ENCODE measurements at regions not wholly inside any gene's neighbourhood (a gene's known extent, or its start where the extent isn't known, plus 50 kb on each side); places are given as distances from the start of the nearest gene placed in this dataset.

GRCh38 chr1:201645956-201646355 lies 107.0 kb downstream of the NAV1 start:
- Mint-ChIP-seq H3K27ac (no peak overlapping the region), H3K9me3 (no peaks in the 10 kb centered on the region), H3K4me1 (peaks cover 15% of the 10 kb centered on the region), H3K36me3 (ENCODE audit: low read depth) (peaks cover 9% of the 10 kb centered on the region), H3K4me3 (no peak overlapping the region), H3K27me3 (ENCODE audit: insufficient read depth) (peaks cover 84% of the 10 kb centered on the region)
- Histone ChIP-seq H3K9me3 (ENCODE audit: control insufficient read depth, low read length) (no peaks in the 10 kb centered on the region), H3K4me1 (ENCODE audit: control insufficient read depth, insufficient read depth, low read length) (no peaks in the 10 kb centered on the region), H3K27ac (ENCODE audit: low read depth, low read length) (no peak overlapping the region), H3K27me3 (ENCODE audit: control insufficient read depth, insufficient read depth, low read length, poor library complexity, severe bottlenecking) (peaks cover 47% of the 10 kb centered on the region), H3K9ac (ENCODE audit: extremely low read depth, low read length, poor library complexity, severe bottlenecking) (no peak overlapping the region), H3K36me3 (ENCODE audit: control insufficient read depth, insufficient read depth, low read length) (no peaks in the 10 kb centered on the region), H3K4me3 (ENCODE audit: low read length) (no peak overlapping the region)
- 93 to 100% methylated on average over 2 to 3 of the region's 3 CpGs for WGBS, 2 experiments (ENCODE audit: insufficient coverage in 1 of 2, insufficient read length in 1 of 2)
- TF ChIP-seq, protein P1, sequence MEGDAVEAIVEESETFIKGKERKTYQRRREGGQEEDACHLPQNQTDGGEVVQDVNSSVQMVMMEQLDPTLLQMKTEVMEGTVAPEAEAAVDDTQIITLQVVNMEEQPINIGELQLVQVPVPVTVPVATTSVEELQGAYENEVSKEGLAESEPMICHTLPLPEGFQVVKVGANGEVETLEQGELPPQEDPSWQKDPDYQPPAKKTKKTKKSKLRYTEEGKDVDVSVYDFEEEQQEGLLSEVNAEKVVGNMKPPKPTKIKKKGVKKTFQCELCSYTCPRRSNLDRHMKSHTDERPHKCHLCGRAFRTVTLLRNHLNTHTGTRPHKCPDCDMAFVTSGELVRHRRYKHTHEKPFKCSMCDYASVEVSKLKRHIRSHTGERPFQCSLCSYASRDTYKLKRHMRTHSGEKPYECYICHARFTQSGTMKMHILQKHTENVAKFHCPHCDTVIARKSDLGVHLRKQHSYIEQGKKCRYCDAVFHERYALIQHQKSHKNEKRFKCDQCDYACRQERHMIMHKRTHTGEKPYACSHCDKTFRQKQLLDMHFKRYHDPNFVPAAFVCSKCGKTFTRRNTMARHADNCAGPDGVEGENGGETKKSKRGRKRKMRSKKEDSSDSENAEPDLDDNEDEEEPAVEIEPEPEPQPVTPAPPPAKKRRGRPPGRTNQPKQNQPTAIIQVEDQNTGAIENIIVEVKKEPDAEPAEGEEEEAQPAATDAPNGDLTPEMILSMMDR (conservative IDR thresholded peaks at IDR 0.05): no peak
- DNase-seq: no peak

DNA sequence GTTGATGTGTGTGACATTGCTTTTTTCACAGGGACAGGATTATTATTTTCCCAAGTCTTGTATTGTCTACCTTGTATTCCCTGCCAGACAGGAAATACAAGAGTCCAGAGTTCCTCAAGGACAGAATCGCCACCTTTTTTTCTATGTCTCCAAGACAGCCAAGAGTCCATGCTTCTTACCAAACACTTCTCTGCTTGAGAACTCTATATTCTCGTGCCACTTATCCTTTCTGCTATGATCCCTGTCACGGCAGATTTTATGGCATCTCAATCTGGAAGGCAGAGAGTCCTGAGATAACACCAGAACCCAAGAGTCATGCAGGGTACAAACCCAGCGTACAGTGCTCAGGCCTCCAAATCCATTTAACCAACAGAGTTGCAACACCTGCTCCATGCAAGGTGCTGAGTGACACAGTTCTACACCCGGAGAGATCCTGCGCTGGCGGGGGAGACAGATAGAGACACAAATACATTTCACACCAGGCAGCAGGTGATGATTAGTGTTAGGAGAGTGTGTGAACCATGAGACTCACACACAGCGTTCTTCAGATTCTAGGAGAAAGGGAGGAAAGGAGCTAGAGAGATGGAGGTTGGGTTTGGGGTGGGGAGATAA lies 107.6 kb downstream of the NAV1 start:
- H3K9ac ChIP-seq (ENCODE audit: extremely low read depth, low read length, poor library complexity, severe bottlenecking): no peak overlapping the region
- H3K36me3 ChIP-seq (ENCODE audit: control insufficient read depth, insufficient read depth, low read length): no peaks in the 10 kb centered on the region
- no peak for DNase-seq
- no peak overlapping the region for H3K27ac Mint-ChIP-seq
- no peak overlapping the region for H3K4me3 ChIP-seq (ENCODE audit: low read length)
- H3K27me3 Mint-ChIP-seq (ENCODE audit: insufficient read depth): peaks cover 84% of the 10 kb centered on the region
- TF ChIP-seq, protein P1 (conservative IDR thresholded peaks at IDR 0.05): no peak
- H3K27me3 ChIP-seq (ENCODE audit: control insufficient read depth, insufficient read depth, low read length, poor library complexity, severe bottlenecking): peaks cover 53% of the 10 kb centered on the region
- H3K9me3 Mint-ChIP-seq: no peaks in the 10 kb centered on the region
- H3K27ac ChIP-seq (ENCODE audit: low read depth, low read length): no peak overlapping the region
- H3K4me1 Mint-ChIP-seq: peaks cover 17% of the 10 kb centered on the region
- H3K4me1 ChIP-seq (ENCODE audit: control insufficient read depth, insufficient read depth, low read length): no peaks in the 10 kb centered on the region
- H3K9me3 ChIP-seq (ENCODE audit: control insufficient read depth, low read length): no peaks in the 10 kb centered on the region
- no peak overlapping the region for H3K4me3 Mint-ChIP-seq
- WGBS, 2 experiments (ENCODE audit: insufficient coverage in 1 of 2, insufficient read length in 1 of 2): 92 to 98% methylated on average over 5 to 8 of the region's 8 CpGs
- H3K36me3 Mint-ChIP-seq (ENCODE audit: low read depth): peaks cover 9% of the 10 kb centered on the region

- no peak for DNase-seq
- H3K36me3 Mint-ChIP-seq (ENCODE audit: low read depth): peaks cover 9% of the 10 kb centered on the region
- TF ChIP-seq, protein P1 (conservative IDR thresholded peaks at IDR 0.05): no peak
- H3K36me3 ChIP-seq (ENCODE audit: control insufficient read depth, insufficient read depth, low read length): no peaks in the 10 kb centered on the region
- peaks cover 59% of the 10 kb centered on the region for H3K27me3 ChIP-seq (ENCODE audit: control insufficient read depth, insufficient read depth, low read length, poor library complexity, severe bottlenecking)
- H3K27ac ChIP-seq (ENCODE audit: low read depth, low read length): no peak overlapping the region
- H3K27me3 Mint-ChIP-seq (ENCODE audit: insufficient read depth): peaks cover 87% of the 10 kb centered on the region
- no peaks in the 10 kb centered on the region for H3K4me1 ChIP-seq (ENCODE audit: control insufficient read depth, insufficient read depth, low read length)
- no peak overlapping the region for H3K27ac Mint-ChIP-seq
- peak overlapping the region; percentile 57 for H3K4me3 Mint-ChIP-seq
- no peaks in the 10 kb centered on the region for H3K9me3 Mint-ChIP-seq
- H3K4me1 Mint-ChIP-seq: peaks cover 17% of the 10 kb centered on the region
- no peaks in the 10 kb centered on the region for H3K9me3 ChIP-seq (ENCODE audit: control insufficient read depth, low read length)
- no peak overlapping the region for H3K9ac ChIP-seq (ENCODE audit: extremely low read depth, low read length, poor library complexity, severe bottlenecking)
- no peak overlapping the region for H3K4me3 ChIP-seq (ENCODE audit: low read length)
These were observed 108.2 kb downstream of the NAV1 start for GRCh38 chr1:201647094-201647493.
